ENCODE measurements at regions not wholly inside any gene's neighbourhood (a gene's known extent, or its start where the extent isn't known, plus 50 kb on each side); places are given as distances from the start of the nearest gene placed in this dataset.

DNA sequence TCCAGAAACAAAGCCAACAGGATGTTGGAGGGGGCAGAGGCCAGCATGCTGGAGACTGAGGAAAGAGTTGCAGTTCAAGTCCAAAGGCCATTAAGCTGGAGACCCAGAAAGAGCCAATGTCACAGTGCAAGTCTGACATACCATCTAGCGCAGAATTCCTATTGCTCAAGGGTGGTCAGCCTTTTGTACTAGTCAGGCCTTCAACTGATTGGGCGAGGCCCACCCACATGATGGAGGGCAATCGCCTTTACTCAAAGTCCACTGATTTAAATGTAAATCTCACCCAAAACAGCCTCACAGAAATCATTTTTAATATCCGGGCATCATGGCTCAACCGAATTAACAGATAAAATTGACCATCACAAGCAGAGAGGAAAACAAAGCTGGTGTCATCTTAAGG lies 113.9 kb downstream of the RCN1 start:
- no peak for DNase-seq (ENCODE audit: low read depth)

- DNase-seq (ENCODE audit: low read depth), result peak; percentile 91
Observed at GRCh38 chr11:32210556-32210955, 119.7 kb downstream of the RCN1 start.

GRCh38 chr11:32213223-32213622 lies 122.3 kb downstream of the RCN1 start:
- DNase-seq (ENCODE audit: low read depth), result peak; percentile 97

GRCh38 chr11:32215157-32215556 lies 124.3 kb downstream of the RCN1 start:
- DNase-seq (ENCODE audit: low read depth), result no peak

DNA sequence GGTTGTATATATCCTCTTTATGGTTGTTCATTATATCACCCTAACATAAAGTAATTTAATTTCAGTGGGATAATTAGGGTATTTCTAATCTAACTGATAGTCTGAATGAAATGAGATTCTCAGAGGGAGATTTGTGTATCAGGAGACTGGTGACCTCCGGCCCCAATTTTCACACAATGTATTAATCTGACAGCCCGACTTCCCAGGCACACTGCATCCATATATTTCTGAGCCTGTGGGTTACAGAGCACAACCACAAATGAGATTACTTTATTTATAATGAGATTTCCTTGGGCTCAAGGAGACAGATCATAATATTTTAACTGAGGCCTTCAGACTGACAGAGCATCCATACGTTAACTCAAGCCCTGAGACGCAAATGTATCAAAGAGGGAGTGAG lies 125.9 kb downstream of the RCN1 start:
- no peak for DNase-seq (ENCODE audit: low read depth)

DNA sequence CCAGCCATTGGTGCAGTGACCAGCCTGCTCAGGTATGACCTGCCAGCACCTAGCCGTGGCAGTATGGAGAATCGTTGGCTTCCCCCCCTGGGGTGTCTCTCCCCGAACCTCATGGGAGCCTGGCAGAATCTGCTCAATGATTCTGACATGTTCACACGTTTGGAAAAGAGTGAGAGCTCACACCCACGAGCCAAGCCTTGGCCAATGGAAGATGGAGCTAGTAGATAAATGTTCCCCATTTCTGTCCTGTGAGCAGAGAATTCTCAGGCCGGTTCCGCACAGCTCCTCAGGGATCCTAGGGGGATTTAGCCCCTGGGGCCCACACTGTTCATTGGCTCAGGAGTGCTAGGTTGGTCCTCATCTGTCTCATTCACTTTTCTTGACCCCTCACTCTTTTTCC lies 128.4 kb downstream of the RCN1 start:
- no peak for DNase-seq (ENCODE audit: low read depth)

DNA sequence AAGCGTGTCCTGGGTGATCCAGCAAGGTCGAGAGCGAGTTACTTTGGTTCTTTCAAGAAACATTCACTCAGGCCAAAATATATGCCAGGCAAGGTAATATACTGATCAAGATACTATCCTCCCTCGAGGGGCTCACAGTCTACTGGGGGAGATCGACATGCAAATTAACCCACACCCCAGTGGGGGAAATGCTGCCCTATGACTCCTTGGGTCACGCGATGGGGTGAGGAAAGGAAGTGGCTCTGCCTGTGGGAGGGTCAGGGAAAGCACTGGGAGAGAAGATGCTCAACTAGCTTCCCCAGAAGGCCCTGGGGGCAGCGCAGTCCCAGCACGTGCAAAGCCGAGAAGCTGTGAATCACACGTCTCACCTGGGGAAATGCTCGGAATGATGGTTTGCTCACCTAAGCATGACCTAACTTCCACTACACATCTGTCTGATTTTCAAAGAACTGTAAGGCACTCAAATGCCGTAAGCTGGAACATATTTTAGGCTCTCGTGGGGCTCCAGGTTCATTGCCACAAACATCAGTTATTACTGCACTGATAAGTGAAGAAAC lies 130.7 kb downstream of the RCN1 start:
- DNase-seq (ENCODE audit: low read depth), result no peak

GRCh38 chr11:32224580-32224979 lies 133.7 kb downstream of the RCN1 start:
- no peak for DNase-seq (ENCODE audit: low read depth)

- no peak for DNase-seq (ENCODE audit: low read depth)
Observed at GRCh38 chr11:32225571-32226285, 134.9 kb downstream of the RCN1 start.

- no peak for DNase-seq (ENCODE audit: low read depth)
Observed at GRCh38 chr11:32226480-32226879, 135.6 kb downstream of the RCN1 start.

DNA sequence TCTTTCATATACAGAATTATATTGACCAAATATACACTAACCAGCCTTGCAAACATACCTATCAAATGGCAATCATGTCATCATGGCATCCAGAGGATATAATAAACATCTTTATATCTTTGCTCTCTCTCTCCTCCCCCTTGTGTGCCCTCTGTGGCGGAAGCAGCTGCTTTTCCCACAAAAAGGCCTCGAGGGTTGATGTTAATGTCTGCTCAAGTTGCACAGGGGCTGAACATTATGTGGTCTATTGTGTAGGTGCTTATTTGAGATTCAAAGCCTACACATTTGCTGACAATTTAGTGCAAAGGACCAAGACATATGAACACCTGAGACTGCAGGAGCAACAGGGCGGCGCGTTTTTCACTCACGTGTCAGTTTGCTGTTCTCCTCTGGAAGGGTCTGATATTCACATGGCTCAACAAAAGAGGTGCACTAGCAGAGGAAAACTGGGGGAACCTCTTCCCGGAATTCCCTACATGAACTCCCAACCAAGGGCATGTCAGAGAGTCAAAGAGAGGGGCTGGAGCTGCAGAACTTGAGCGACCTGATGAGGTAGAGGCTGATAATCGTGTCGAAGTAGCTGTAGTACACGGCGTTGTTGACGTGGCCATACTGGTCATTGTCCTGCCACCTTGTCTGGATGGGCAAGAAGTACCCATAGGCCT lies 138.8 kb downstream of the RCN1 start:
- DNase-seq (ENCODE audit: low read depth), result no peak

DNA sequence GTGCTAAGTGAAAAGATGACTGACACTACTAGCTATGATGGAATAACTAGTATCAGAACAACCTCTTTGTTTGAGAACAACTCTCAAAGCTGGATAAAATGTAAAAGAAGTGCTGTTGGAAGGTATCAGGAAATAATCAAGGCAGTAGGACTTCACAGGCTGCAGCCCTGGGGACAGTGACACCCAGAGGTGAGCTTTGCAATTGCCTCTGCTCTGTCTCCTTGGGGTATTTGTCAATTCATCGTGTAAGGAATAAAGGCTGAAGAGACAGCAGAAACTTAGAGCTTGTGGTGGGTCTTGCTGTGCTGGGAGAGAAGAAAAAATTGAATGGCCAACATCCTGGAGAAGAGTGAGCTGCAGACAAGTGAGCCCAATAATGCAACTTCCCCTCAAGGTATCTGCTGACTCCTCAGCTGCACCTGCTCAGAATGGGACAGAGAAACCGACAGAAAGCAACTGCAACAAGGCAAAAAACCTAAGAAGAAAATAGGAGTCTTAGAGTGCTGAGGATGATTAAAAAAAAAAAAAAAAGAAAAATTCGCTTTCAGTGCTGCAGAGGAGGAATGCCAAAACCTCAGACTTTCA lies 141.1 kb downstream of the RCN1 start:
- DNase-seq (ENCODE audit: low read depth), result peak; percentile 18

- no peak for DNase-seq (ENCODE audit: low read depth)
Observed at GRCh38 chr11:32232516-32232915, 141.6 kb downstream of the RCN1 start.

- DNase-seq (ENCODE audit: low read depth), result no peak
Observed at GRCh38 chr11:32233276-32233675, 142.4 kb downstream of the RCN1 start.

DNA sequence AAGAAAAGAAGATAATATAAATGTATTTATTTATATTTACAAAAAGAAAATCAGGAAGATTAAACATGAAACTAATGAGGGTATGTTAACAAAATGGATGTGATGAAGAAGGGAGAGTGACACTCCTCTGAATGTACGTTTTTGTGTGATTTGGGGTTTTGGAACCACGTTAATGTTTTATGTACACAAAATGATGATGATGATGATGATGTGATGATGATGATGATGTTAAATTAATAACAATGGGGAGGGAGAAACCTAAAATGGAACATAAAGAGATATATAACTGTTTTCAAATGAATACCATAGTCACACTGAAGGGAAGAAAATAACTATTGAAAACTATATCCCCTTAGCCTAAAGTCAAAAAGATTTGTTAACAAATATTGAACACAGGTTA lies 143.1 kb downstream of the RCN1 start:
- no peak for DNase-seq (ENCODE audit: low read depth)

GRCh38 chr11:32244453-32244852 lies 153.6 kb downstream of the RCN1 start:
- no peak for DNase-seq (ENCODE audit: low read depth)

DNA sequence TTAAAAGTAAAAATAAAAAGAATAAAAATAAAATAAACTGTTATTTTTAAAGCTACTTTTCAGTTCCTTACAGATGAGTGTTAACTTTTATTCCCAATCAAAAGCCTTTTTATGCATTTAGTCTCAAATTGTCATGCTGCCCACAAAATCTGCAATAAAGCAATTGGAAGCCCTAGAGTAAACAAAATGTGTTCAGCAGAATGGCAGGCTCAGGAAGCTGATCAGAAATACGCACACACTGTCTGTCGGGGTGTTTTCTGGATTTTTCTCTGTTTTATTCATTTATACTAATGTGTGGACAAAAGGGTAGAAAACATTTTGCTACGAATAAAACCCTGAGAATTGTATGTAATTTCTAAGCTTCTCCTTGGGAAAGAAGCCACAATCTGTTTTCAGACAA lies 162.8 kb downstream of the RCN1 start:
- no peak for DNase-seq (ENCODE audit: low read depth)

DNA sequence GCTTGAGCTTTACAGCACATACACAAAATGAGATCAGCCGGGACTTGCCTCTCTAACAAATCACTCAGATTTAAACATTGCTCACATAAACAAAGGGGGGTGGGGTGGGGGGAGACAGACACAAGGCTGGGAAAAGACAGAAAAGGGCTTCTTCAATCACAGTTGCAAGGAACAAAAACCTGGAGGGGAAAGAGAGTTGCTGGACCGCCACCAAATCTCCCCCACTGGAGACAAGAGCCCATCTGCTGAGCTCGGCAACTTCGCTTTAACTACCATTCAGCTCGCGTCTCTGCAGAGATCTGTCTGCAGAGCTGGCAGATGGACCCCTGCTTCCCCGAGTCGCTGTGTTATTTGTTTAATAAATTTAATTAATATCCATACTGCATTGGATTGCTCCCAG lies 165.0 kb downstream of the RCN1 start:
- DNase-seq (ENCODE audit: low read depth), result no peak

- no peak for DNase-seq (ENCODE audit: low read depth)
Observed at GRCh38 chr11:32256466-32256865, 165.6 kb downstream of the RCN1 start.

DNA sequence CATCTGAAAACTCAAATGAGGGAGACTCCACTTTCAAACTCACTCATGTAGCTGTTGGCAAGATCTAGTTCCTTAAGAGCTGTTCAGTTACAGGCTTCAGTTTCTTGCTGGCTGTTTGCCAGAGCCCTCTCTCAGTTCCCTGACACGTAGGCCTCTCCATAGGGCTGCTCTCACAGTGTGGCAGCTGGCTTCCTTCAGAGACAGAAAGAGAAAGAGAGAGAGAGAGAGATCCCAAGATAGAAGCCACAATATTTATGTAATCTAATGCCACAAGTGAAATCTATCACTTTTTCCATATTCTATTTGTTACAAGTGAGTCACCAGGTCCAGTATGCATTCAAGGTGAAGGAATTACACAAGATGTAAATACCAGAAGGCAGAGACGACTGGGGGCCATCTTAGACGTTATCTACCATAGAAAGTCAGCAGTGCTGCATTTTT lies 168.8 kb downstream of the RCN1 start:
- DNase-seq (ENCODE audit: low read depth), result peak; percentile 39

DNA sequence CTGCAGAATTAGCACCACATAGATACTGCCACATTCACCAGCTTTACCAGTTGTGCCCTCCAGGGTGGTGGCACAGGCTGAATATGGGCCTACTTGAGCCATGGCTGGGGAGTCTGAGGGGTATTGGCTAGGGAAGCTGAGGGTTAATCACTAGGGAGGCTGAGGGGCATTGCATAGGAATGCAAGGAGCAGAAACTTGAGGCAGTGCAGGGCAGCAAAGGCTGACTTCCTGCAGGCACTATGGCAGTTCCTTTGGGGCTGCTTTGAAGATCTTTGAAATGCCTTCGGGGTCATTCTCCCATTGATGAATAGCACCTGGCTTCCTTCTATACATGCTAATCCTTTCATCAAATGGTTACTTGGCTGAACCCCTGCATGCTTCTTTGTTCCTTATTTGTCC lies 171.5 kb downstream of the RCN1 start:
- no peak for DNase-seq (ENCODE audit: low read depth)

- DNase-seq (ENCODE audit: low read depth), result no peak
Observed at GRCh38 chr11:32265911-32266310, 169.4 kb downstream of the WT1 start.

DNA sequence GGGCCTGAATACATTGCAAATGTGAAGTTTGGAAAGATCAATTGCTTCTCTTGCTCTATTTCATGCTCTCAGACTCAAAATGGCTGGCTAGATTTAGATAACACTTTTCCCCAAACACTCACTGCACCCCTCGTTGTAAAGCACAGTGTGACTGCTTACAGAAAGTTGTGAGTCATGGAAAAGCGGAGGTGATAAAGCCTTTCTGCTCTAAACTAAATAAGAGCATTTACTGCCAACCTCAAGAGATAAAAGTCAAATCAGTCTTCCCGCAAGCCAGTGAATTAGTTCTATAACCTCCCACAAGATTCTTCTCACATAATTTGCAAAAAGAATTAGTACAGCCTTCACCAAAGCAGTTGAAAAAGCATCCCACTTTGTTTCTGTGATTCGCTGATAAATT lies 168.7 kb downstream of the WT1 start:
- DNase-seq (ENCODE audit: low read depth), result no peak
